H1 (cell line): ENCODE measurements at regions not wholly inside any gene's neighbourhood (a gene's known extent, or its start where the extent isn't known, plus 50 kb on each side); places are given as distances from the start of the nearest gene placed in this dataset.

Experiments
- CTCF ChIA-PET: fragments of 300-600 bp; sonication (Branson Sonifier 250); formaldehyde crosslinking; loops from one replicate; lab custom pipeline; 2021; ENCODE audit not compliant: partially characterized antibody; lab: Charles Lee
- POLR2A ChIA-PET: fragments of 300-600 bp; sonication (Branson Sonifier 250); formaldehyde crosslinking; loops from one replicate; lab custom pipeline; 2021; ENCODE audit warnings: inconsistent platforms; ENCODE audit not compliant: partially characterized antibody; lab: Charles Lee
- DNase-seq, 2 experiments: peaks; one replicate each; pipeline versions ENCODE4 v3.0.0 to v3.0.0-alpha.2; 2010 to 2022; ENCODE audit warnings: low spot score in 2 of 2, low read depth in 1 of 2, mixed read lengths in 1 of 2
- FAIRE-seq: peaks from 2 replicates; lab custom pipeline; 2011; peaks lifted over from hg19 to GRCh38; lab: Jason Lieb, UNC
- H2AFZ ChIP-seq: 2 replicates; pipeline ENCODE4 v1.8.1; 2012; ENCODE audit warnings: low read length, inconsistent platforms
- H2AK5ac ChIP-seq: 2 replicates; pipeline ENCODE4 v1.6.1; 2013; ENCODE audit warnings: low read depth, low read length
- H2BK120ac ChIP-seq: replicated peaks from 2 replicates; pipeline ENCODE3; 2013; ENCODE audit warnings: low read depth, low read length, inconsistent platforms
- H2BK12ac ChIP-seq: 2 replicates; pipeline ENCODE4 v1.6.1; 2013; ENCODE audit warnings: low read depth, low read length
- H2BK15ac ChIP-seq: 2 replicates; pipeline ENCODE4 v1.6.1; 2013; ENCODE audit warnings: low read length
- H2BK20ac ChIP-seq: 2 replicates; pipeline ENCODE4 v1.6.1; 2013; ENCODE audit warnings: low read length
- H2BK5ac ChIP-seq: 2 replicates; pipeline ENCODE4 v1.6.1; 2013; ENCODE audit warnings: low read depth, low read length
- H3K14ac ChIP-seq: 2 replicates; pipeline ENCODE4 v1.6.1; 2013; ENCODE audit warnings: inconsistent platforms; ENCODE audit not compliant: insufficient read length
- H3K18ac ChIP-seq: 2 replicates; pipeline ENCODE4 v1.6.1; 2013; ENCODE audit warnings: low read length; ENCODE audit errors: extremely low read depth
- H3K23ac ChIP-seq: 2 replicates; pipeline ENCODE4 v1.6.1; 2013; ENCODE audit warnings: inconsistent platforms; ENCODE audit not compliant: insufficient read length
- H3K23me2 ChIP-seq: 2 replicates; pipeline ENCODE4 v1.6.1; 2013; ENCODE audit warnings: low read depth, low read length
- H3K27ac ChIP-seq: 2 replicates; pipeline ENCODE4 v1.6.1; 2011; ENCODE audit warnings: low read depth, low read length, inconsistent platforms
- H3K27me3 ChIP-seq, 4 experiments: replicated peaks in 1 of 4; 1 replicate in 1 of 4; 2 replicates in 3 of 4; pipeline versions ENCODE4 v1.6.1 to v1.8.1; 2011 to 2013; ENCODE audit warnings: low read length in 3 of 4, mild to moderate bottlenecking in 3 of 4, inconsistent platforms in 2 of 4, mixed read lengths in 2 of 4, moderate library complexity in 1 of 4; ENCODE audit not compliant: control insufficient read depth in 3 of 4, insufficient read depth in 3 of 4; ENCODE audit errors: extremely low read depth in 1 of 4
- H3K36me3 ChIP-seq, 4 experiments: 2 replicates each; pipeline versions ENCODE4 v1.6.1 to v1.8.1; 2011 to 2013; ENCODE audit warnings: mild to moderate bottlenecking in 4 of 4, low read length in 3 of 4, moderate library complexity in 2 of 4, control low read depth in 1 of 4, inconsistent platforms in 1 of 4; ENCODE audit not compliant: insufficient read depth in 4 of 4, control insufficient read depth in 2 of 4
- H3K4ac ChIP-seq: replicated peaks from 2 replicates; pipeline ENCODE3; 2013; ENCODE audit warnings: low read length, low read depth, mixed read lengths, inconsistent platforms; ENCODE audit not compliant: insufficient read length
- H3K4me1 ChIP-seq, 4 experiments: replicated peaks in 1 of 4; 1 replicate in 1 of 4; 2 replicates in 3 of 4; pipeline versions ENCODE4 v1.6.1 to v1.8.1; 2011 to 2013; ENCODE audit warnings: low read length in 3 of 4, inconsistent platforms in 2 of 4, mixed read lengths in 1 of 4; ENCODE audit not compliant: insufficient read depth in 4 of 4, control insufficient read depth in 3 of 4
- H3K4me2 ChIP-seq, 2 experiments: 2 replicates each; pipeline versions ENCODE4 v1.6.1 to v1.8.1; 2011 to 2013; ENCODE audit warnings: low read depth in 2 of 2, low read length in 2 of 2, control low read depth in 1 of 2, inconsistent platforms in 1 of 2, mild to moderate bottlenecking in 1 of 2; ENCODE audit not compliant: insufficient read depth in 1 of 2
- H3K4me3 ChIP-seq, 4 experiments: fragments of 200-600, 300-600 bp in 1 of 4; sonication (generic), shearing (Covaris generic), sonication (Bioruptor Twin) in 1 of 4; 2 replicates each; pipeline versions ENCODE4 v1.5.1 to v1.8.1; 2011 to 2016; ENCODE audit warnings: low read length in 4 of 4, low read depth in 3 of 4, control low read depth in 2 of 4, inconsistent platforms in 2 of 4, mild to moderate bottlenecking in 2 of 4, mixed read lengths in 1 of 4, moderate library complexity in 1 of 4; ENCODE audit not compliant: insufficient read depth in 2 of 4; ENCODE audit errors: extremely low read depth in 1 of 4
- H3K56ac ChIP-seq: replicated peaks from 2 replicates; pipeline ENCODE3; 2013; ENCODE audit warnings: low read depth, mild to moderate bottlenecking, mixed read lengths, low read length, inconsistent platforms; ENCODE audit not compliant: insufficient read length
- H3K79me1 ChIP-seq: 2 replicates; pipeline ENCODE4 v1.6.1; 2013; ENCODE audit warnings: low read depth, low read length, control low read depth
- H3K79me2 ChIP-seq, 2 experiments: 2 replicates each; pipeline versions ENCODE4 v1.6.1 to v1.8.1; 2012 to 2013; ENCODE audit warnings: low read length in 2 of 2, mild to moderate bottlenecking in 2 of 2, inconsistent platforms in 1 of 2; ENCODE audit not compliant: insufficient read depth in 2 of 2, control insufficient read depth in 1 of 2
- H3K9ac ChIP-seq, 4 experiments: replicated peaks in 1 of 4; 1 replicate in 1 of 4; 2 replicates in 3 of 4; pipeline versions ENCODE4 v1.6.1 to v1.8.1; 2011 to 2013; ENCODE audit warnings: low read depth in 3 of 4, low read length in 3 of 4, control low read depth in 2 of 4, mild to moderate bottlenecking in 2 of 4, moderate library complexity in 2 of 4, inconsistent platforms in 1 of 4; ENCODE audit errors: extremely low read depth in 1 of 4
- H3K9me3 ChIP-seq, 2 experiments: 2 replicates each; pipeline versions ENCODE4 v1.6.1 to v1.8.1; 2012 to 2013; ENCODE audit warnings: mild to moderate bottlenecking in 2 of 2, moderate library complexity in 2 of 2, control low read depth in 1 of 2, inconsistent platforms in 1 of 2, low read depth in 1 of 2, low read length in 1 of 2, mixed read lengths in 1 of 2; ENCODE audit not compliant: insufficient read depth in 2 of 2
- H4K20me1 ChIP-seq, 2 experiments: replicated peaks in 1 of 2; 2 replicates each; pipeline versions ENCODE3 to v1.8.1; 2011 to 2013; ENCODE audit warnings: inconsistent platforms in 2 of 2, low read length in 2 of 2, mild to moderate bottlenecking in 1 of 2; ENCODE audit not compliant: insufficient read depth in 2 of 2, control insufficient read depth in 1 of 2
- H4K5ac ChIP-seq: 2 replicates; pipeline ENCODE4 v1.6.1; 2013; ENCODE audit warnings: low read length, low read depth, mixed read lengths, inconsistent platforms; ENCODE audit not compliant: insufficient read length
- H4K8ac ChIP-seq: 2 replicates; pipeline ENCODE4 v1.8.0; 2013; ENCODE audit warnings: mild to moderate bottlenecking, moderate library complexity, low read length, inconsistent platforms; ENCODE audit not compliant: insufficient read depth; ENCODE audit errors: extremely low read depth
- H4K91ac ChIP-seq: replicated peaks from 2 replicates; pipeline ENCODE3; 2013; ENCODE audit warnings: low read length, mixed read lengths, inconsistent platforms; ENCODE audit not compliant: insufficient read length
- CHD2 ChIP-seq: IDR thresholded peaks from 2 replicates; pipeline ENCODE4 v1.6.1; 2012; ENCODE audit warnings: low read length, improper control_type of control experiment
- CREB1 ChIP-seq: IDR thresholded peaks from 2 replicates; pipeline ENCODE4 v1.6.1; 2012; ENCODE audit warnings: inconsistent platforms
- GTF2F1 ChIP-seq: IDR thresholded peaks from 2 replicates; pipeline ENCODE4 v1.6.1; 2012; ENCODE audit warnings: low read depth, low read length, improper control_type of control experiment, borderline replicate concordance
- RNF2 ChIP-seq: fragments of 200-900, 300-1000 bp; sonication (generic); IDR thresholded peaks from 2 replicates; pipeline ENCODE4 v1.7.1; 2016; ENCODE audit warnings: borderline replicate concordance, low read depth, mild to moderate bottlenecking, antibody characterized with exemption, low read length; ENCODE audit not compliant: poor library complexity, severe bottlenecking; ENCODE audit errors: missing control alignments
- SRF ChIP-seq: IDR thresholded peaks from 2 replicates; pipeline ENCODE4 v1.6.1; 2011; ENCODE audit warnings: mild to moderate bottlenecking, low read depth, low read length, moderate library complexity
- TAF1 ChIP-seq: IDR thresholded peaks from 2 replicates; pipeline ENCODE4 v1.6.1; 2011; ENCODE audit warnings: mild to moderate bottlenecking, low read depth, low read length
- TBP ChIP-seq: IDR thresholded peaks from 2 replicates; pipeline ENCODE4 v1.6.1; 2011; ENCODE audit warnings: low read depth, low read length, improper control_type of control experiment
- YY1 ChIP-seq: IDR thresholded peaks from 2 replicates; pipeline ENCODE4 v1.6.1; 2011; ENCODE audit warnings: low read depth, mild to moderate bottlenecking, low read length
- WGBS, 2 experiments: shearing (Covaris generic) in 1 of 2; methylation state at CpG; one replicate each; pipeline versions ENCODE4 v1.1.6 to v1.1.7; 2013 to 2015; ENCODE audit warnings: low lambda C conversion rate in 2 of 2, mixed read lengths in 2 of 2, inconsistent platforms in 1 of 2, low coverage in 1 of 2, missing lambda C conversion rate in 1 of 2; ENCODE audit not compliant: insufficient replicate concordance in 2 of 2, insufficient coverage in 1 of 2, insufficient read length in 1 of 2; ENCODE audit errors: extremely low coverage in 1 of 2, missing lambda C conversion rate in 1 of 2; 5-methylcytosine and 5-hydroxymethylcytosine counted together

DNA sequence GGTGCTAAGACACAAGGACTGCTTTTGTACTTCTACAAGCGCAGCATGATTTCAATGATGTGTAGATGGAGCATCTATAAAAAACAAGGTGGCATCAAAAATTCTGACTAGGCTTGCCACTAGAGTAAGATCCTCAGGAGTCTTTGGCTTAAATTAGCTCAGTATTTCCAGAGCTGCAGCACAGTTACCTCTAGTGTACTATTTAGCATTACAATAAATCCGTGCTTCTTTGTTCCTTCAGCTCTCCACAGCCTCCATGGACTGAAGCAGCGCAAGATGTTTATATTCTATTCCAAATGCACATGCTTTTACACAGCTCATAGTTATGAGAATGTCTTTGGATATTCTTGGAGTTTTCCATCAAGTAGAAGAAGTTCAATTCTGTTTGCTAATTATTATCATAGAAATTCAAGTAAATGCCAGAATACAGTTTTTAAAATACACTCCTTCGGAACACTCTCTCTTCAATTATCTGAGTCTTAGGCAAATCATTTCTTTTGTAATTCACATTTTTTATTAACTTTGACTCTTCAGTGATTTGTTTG lies 1133.0 kb upstream of the LRRTM1 start:
- no peak overlapping the region for H2BK15ac ChIP-seq
- no peak overlapping the region for H3K56ac ChIP-seq
- TF ChIP-seq SRF (no peak), TAF1 (no peak), RNF2 (no peak), GTF2F1 (no peak), CHD2 (no peak), YY1 (no peak), CREB1 (no peak), TBP (no peak)
- no peak overlapping the region for H3K4ac ChIP-seq
- no peaks in the 10 kb centered on the region for H3K9me3 ChIP-seq
- H2BK5ac ChIP-seq: no peak overlapping the region
- FAIRE-seq (no peak), DNase-seq (no peak)
- no peak overlapping the region for H2BK120ac ChIP-seq
- H3K79me2 ChIP-seq: no peaks in the 10 kb centered on the region
- ChIA-PET POLR2A (no interaction called here), CTCF (interaction anchor here (0.6 kb wide), 1 partner anchor 119 kb away, joined by 3 read pairs; no protein-coding TSS in a partner anchor)
- H3K14ac ChIP-seq: no peak overlapping the region
- no peak overlapping the region for H2BK20ac ChIP-seq
- no peak overlapping the region for H3K4me2 ChIP-seq
- no peak overlapping the region for H2AFZ ChIP-seq
- H3K23me2 ChIP-seq: no peaks in the 10 kb centered on the region
- H3K23ac ChIP-seq: no peak overlapping the region
- H4K91ac ChIP-seq: no peak overlapping the region
- H4K5ac ChIP-seq: no peak overlapping the region
- 78% methylated on average over 4 of the region's 4 CpGs; no CpG with 5 or more reads in 1 of the 2 experiments for WGBS, 2 experiments
- H2AK5ac ChIP-seq: no peak overlapping the region
- H3K36me3 ChIP-seq: no peaks in the 10 kb centered on the region
- H3K9ac ChIP-seq: no peak overlapping the region
- no peaks in the 10 kb centered on the region for H3K27me3 ChIP-seq
- H4K20me1 ChIP-seq: no peaks in the 10 kb centered on the region
- H3K4me3 ChIP-seq: no peak overlapping the region
- H3K18ac ChIP-seq: no peak overlapping the region
- no peak overlapping the region for H2BK12ac ChIP-seq
- no peak overlapping the region for H4K8ac ChIP-seq
- H3K27ac ChIP-seq: no peak overlapping the region
- H3K4me1 ChIP-seq: peaks cover 0 to 5% (median 0%) of the 10 kb centered on the region in 4 experiments; a peak in 1 of 7 replicates
- no peaks in the 10 kb centered on the region for H3K79me1 ChIP-seq
